Stimulated activated naive CD8-positive, alpha-beta T cell treated with anti-CD3 and anti-CD28 coated beads, Interleukin-15, amount 100 ng/mL, for 72 hours (primary cell): ENCODE measurements at regions not wholly inside any gene's neighbourhood (a gene's known extent, or its start where the extent isn't known, plus 50 kb on each side); places are given as distances from the start of the nearest gene placed in this dataset.
A peak's percentile ranks its signal among the peaks of the same experiment; 100 is the strongest.

Experiments
- ATAC-seq: fragments of 150-1000 bp; cut with Tn5 transposase; 2 replicates; pipeline ENCODE4 v1.10.0; 2021; ENCODE audit warnings: mild to moderate bottlenecking, moderate library complexity
- DNase-seq, 2 donors: peaks; one replicate each; pipeline ENCODE4 v3.0.0; 2021 to 2022
- H3K27ac Mint-ChIP-seq, 2 donors: one replicate each; pipeline ENCODE4 v1.8.0; 2022; ENCODE audit warnings: mild to moderate bottlenecking in 2 of 2, mixed read lengths in 2 of 2, moderate library complexity in 2 of 2
- H3K27me3 Mint-ChIP-seq: one replicate; pipeline ENCODE4 v1.8.0; 2022; ENCODE audit warnings: mixed read lengths
- H3K4me1 Mint-ChIP-seq: one replicate; pipeline ENCODE4 v1.8.0; 2022; ENCODE audit warnings: mild to moderate bottlenecking, mixed read lengths
- H3K4me3 Mint-ChIP-seq, 2 donors: one replicate each; pipeline ENCODE4 v1.8.0; 2022; ENCODE audit warnings: mild to moderate bottlenecking in 2 of 2, mixed read lengths in 2 of 2, moderate library complexity in 1 of 2
- H3K9me3 Mint-ChIP-seq, 2 donors: one replicate each; pipeline ENCODE4 v1.8.0; 2022; ENCODE audit warnings: mixed read lengths in 2 of 2

GRCh38 chr3:148297013-148297412 is 400.7 kb upstream of the AGTR1 start:
- ATAC-seq (no peak), DNase-seq (no peak)
- H3K9me3 Mint-ChIP-seq, result peaks cover 0 to 4% of the 10 kb centered on the region in 2 donors
- peaks cover 11% of the 10 kb centered on the region for H3K4me1 Mint-ChIP-seq
- no peak overlapping the region for H3K27ac Mint-ChIP-seq
- H3K27me3 Mint-ChIP-seq, result no peaks in the 10 kb centered on the region
- no peak overlapping the region for H3K4me3 Mint-ChIP-seq

DNA sequence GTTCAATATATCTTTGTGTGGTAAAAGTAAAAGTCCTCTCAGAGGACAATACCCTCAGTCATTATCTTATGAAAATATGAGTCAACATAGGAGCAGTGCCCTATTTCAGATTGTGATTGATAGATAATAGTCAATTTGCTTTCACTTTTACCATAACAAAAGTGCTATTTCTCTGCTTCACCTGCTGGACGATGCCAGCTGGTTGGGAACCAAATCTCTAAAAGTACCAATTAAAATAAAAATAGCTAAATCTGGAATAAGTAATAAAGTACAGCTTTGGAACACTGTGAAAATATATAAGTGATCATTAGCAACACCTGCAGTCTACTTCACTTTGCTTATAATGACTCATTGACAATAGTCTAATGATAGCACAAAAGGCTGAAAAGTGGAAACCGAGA is 390.3 kb upstream of the AGTR1 start:
- Mint-ChIP-seq H3K4me3 (no peak overlapping the region), H3K4me1 (no peaks in the 10 kb centered on the region), H3K27me3 (no peaks in the 10 kb centered on the region), H3K9me3 (no peaks in the 10 kb centered on the region), H3K27ac (no peak overlapping the region)
- no peak for ATAC-seq
- DNase-seq, result no peak

DNA sequence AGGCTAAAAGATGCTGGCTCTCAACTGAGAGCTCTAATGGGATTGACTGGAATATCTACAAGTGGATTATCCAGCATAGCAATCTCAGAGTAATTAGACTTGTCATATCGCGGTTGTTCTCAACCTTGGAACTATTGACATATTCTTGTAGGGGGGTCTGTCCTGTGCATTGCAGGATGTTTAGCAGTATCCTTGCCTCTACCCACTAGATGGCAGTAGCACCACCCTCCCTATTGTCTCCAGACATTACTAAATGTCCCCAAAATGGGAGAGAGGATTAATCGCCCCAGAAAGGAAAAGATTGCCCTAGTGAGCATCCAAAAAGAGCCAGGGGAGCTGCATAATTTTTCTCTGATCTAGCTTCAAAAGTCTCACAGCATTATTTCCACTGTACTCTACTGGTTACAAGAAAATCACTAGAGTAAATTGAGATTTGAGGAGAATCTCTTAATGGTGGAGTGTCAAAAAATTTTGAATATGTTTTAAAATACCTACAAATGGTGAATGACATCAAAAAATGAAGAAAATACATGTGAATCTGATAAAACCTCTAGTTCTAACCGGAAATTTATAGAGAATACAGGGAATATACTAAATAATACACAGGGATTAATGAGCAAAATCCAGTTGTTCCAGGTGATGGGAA is 388.2 kb upstream of the AGTR1 start:
- Mint-ChIP-seq H3K27ac (no peak overlapping the region), H3K4me1 (no peaks in the 10 kb centered on the region), H3K27me3 (no peaks in the 10 kb centered on the region), H3K9me3 (no peaks in the 10 kb centered on the region), H3K4me3 (no peak overlapping the region)
- DNase-seq (no peak), ATAC-seq (no peak)

DNA sequence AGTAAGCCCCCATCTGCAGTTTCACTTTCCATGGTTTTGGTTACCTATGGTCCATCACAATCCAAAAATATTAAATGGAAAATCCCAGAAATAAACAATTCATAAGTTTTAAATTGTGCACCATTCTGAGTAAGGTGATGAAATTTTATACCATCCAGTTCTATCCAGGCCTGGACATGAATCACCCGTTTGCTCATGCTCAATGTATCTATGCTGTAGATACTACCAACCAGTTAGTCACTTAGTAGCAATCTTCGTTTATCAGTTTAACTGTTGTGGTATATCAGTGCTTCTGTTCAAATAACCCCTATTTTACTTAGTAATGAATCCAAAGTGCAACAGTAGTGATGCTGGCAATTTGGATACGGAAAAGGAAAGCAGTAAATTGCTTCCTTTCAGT is 381.9 kb upstream of the AGTR1 start:
- H3K9me3 Mint-ChIP-seq, result no peaks in the 10 kb centered on the region
- peaks cover 4% of the 10 kb centered on the region for H3K4me1 Mint-ChIP-seq
- ATAC-seq (no peak), DNase-seq (no peak)
- H3K4me3 Mint-ChIP-seq, result no peak overlapping the region
- no peak overlapping the region for H3K27ac Mint-ChIP-seq
- H3K27me3 Mint-ChIP-seq, result no peaks in the 10 kb centered on the region

GRCh38 chr3:148318240-148318639 is 379.5 kb upstream of the AGTR1 start:
- Mint-ChIP-seq H3K27ac (no peak overlapping the region), H3K9me3 (peaks cover under 1% of the 10 kb centered on the region in 2 donors)

GRCh38 chr3:148319161-148319915 is 378.4 kb upstream of the AGTR1 start:
- H3K4me1 Mint-ChIP-seq, result peaks cover 4% of the 10 kb centered on the region
- H3K4me3 Mint-ChIP-seq, result no peak overlapping the region
- no peak overlapping the region for H3K27ac Mint-ChIP-seq
- ATAC-seq (peak; percentile 37), DNase-seq (no peak)
- no peaks in the 10 kb centered on the region for H3K27me3 Mint-ChIP-seq
- peaks cover 3 to 8% of the 10 kb centered on the region in 2 donors for H3K9me3 Mint-ChIP-seq

More at GRCh38 chr3:148318240-148318639, 379.5 kb upstream of the AGTR1 start:
- DNase-seq (no peak), ATAC-seq (no peak)
- H3K4me1 Mint-ChIP-seq, result peaks cover 4% of the 10 kb centered on the region
- no peaks in the 10 kb centered on the region for H3K27me3 Mint-ChIP-seq
- no peak overlapping the region for H3K4me3 Mint-ChIP-seq

DNA sequence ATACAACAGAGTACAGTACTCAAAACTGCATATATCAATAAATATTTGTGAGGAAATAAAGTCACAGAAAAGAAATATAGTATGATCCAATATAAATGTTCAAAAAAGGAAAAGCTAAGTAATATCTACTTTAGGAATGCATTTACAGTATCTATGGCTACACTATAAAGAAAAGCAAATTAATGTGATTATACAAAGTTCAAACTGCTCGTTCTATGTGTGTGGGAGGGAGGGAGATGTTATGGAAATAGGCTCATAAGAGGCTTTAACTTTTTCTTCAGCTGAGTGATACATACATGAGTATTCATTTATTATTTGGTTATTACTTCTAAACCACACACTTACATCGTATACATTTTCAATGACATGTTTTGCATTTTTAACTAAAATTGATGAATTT is 377.7 kb upstream of the AGTR1 start:
- no peaks in the 10 kb centered on the region for H3K27me3 Mint-ChIP-seq
- H3K4me3 Mint-ChIP-seq, result no peak overlapping the region
- H3K27ac Mint-ChIP-seq, result no peak overlapping the region
- ATAC-seq (no peak), DNase-seq (no peak)
- peaks cover 4% of the 10 kb centered on the region for H3K4me1 Mint-ChIP-seq
- H3K9me3 Mint-ChIP-seq, result peaks cover 3 to 8% of the 10 kb centered on the region in 2 donors

GRCh38 chr3:148329481-148330235 is 368.0 kb upstream of the AGTR1 start:
- Mint-ChIP-seq H3K27ac (no peak overlapping the region), H3K4me1 (no peaks in the 10 kb centered on the region), H3K4me3 (no peak overlapping the region), H3K9me3 (peaks cover 4 to 8% of the 10 kb centered on the region in 2 donors), H3K27me3 (no peaks in the 10 kb centered on the region)
- DNase-seq (no peak), ATAC-seq (no peak)

DNA sequence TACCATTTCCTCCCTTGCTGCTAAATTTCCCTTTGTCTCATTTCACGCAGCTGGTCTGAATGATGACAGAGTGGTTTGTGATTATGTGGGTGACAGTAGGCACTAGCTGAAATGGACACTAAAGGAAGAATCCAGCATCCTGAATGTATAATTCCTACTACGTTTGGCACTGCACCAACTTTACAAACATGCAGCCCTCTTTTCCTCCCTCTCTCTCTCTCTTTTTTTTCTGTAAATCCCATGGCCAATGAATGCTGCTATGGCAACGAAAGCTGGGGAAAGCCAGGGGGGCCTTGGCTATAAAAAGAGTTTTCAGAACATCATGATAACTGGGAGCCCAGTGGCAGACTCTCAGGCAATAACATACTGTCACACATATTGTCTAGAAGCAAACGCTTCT is 367.2 kb upstream of the AGTR1 start:
- Mint-ChIP-seq H3K9me3 (peaks cover 4 to 8% of the 10 kb centered on the region in 2 donors), H3K27me3 (no peaks in the 10 kb centered on the region), H3K4me3 (no peak overlapping the region), H3K27ac (no peak overlapping the region), H3K4me1 (no peaks in the 10 kb centered on the region)
- DNase-seq (no peak), ATAC-seq (no peak)

DNA sequence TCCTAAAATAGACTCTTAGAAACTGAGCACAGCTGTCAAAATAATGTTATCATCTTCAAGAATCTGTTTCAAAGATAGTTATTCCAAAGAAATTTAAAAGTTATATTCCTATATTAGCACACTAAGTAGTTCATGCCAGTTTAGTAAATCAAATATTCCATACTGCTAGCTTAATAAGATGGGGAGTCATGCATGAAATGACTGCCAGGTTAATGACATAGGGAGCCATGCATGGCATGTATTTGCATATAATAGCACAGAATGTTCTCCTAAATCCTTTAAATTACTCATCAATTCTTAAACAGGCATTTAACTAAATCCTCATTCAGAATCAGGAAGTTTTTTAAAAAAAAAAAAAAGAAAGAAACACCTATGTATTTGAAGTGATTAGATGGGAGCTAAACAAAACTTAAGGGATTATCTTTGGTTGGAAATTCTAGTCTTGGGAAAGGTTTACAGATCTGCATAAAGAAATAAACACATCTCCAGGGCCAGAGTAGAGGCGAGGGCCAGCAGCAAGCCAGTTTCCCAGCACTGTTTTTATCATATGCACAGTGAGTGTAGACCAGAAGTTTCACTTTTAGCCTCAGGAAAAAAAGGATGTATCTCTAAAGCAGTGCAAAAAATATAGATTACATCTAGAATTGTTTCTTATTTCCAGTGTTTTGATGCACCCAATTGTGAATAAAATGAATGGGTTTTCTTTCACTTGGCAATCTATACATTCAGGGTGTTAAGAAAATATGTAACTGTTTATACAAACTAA is 366.4 kb upstream of the AGTR1 start:
- Mint-ChIP-seq H3K27ac (no peak overlapping the region), H3K4me3 (no peak overlapping the region), H3K4me1 (no peaks in the 10 kb centered on the region), H3K9me3 (peaks cover 4 to 8% of the 10 kb centered on the region in 2 donors), H3K27me3 (no peaks in the 10 kb centered on the region)
- DNase-seq, result no peak
- ATAC-seq, result no peak

GRCh38 chr3:148332509-148332908 is 365.2 kb upstream of the AGTR1 start:
- Mint-ChIP-seq H3K4me1 (no peaks in the 10 kb centered on the region), H3K27me3 (no peaks in the 10 kb centered on the region), H3K27ac (no peak overlapping the region), H3K4me3 (no peak overlapping the region), H3K9me3 (peaks cover 0 to 8% of the 10 kb centered on the region in 2 donors)
- DNase-seq, result no peak
- ATAC-seq, result no peak

GRCh38 chr3:148333091-148333490 is 364.6 kb upstream of the AGTR1 start:
- Mint-ChIP-seq H3K4me3 (no peak overlapping the region), H3K27ac (no peak overlapping the region), H3K27me3 (no peaks in the 10 kb centered on the region), H3K9me3 (peaks cover 0 to 8% of the 10 kb centered on the region in 2 donors), H3K4me1 (no peaks in the 10 kb centered on the region)
- DNase-seq (no peak), ATAC-seq (no peak)

DNA sequence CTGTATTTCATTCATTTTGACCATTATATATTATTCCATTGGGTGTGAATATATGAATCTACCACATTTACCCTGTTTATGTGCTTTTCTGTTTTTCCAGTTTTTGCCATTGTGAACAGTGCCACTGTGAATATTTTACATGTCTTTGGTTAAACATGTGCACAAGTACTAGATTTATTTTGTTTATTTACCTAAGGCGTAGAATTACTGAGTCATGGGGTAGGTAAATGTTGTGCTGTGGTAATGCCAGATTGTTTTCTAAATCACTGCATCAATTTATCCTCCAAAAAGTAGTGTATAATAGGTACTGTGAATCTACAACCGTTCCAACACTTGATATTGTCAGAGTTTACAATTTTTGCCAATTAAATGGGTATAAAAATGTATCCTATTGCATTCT is 362.1 kb upstream of the AGTR1 start:
- H3K9me3 Mint-ChIP-seq, result peaks cover 0 to 8% of the 10 kb centered on the region in 2 donors
- DNase-seq (no peak), ATAC-seq (no peak)
- H3K27ac Mint-ChIP-seq, result no peak overlapping the region
- H3K4me3 Mint-ChIP-seq, result no peak overlapping the region
- no peaks in the 10 kb centered on the region for H3K27me3 Mint-ChIP-seq
- H3K4me1 Mint-ChIP-seq, result no peaks in the 10 kb centered on the region

- no peak overlapping the region for H3K4me3 Mint-ChIP-seq
- no peak overlapping the region for H3K27ac Mint-ChIP-seq
- H3K27me3 Mint-ChIP-seq, result no peaks in the 10 kb centered on the region
- no peaks in the 10 kb centered on the region for H3K4me1 Mint-ChIP-seq
- ATAC-seq (no peak), DNase-seq (no peak)
- peaks cover 0 to 11% of the 10 kb centered on the region in 2 donors for H3K9me3 Mint-ChIP-seq
Observed at GRCh38 chr3:148343416-148343815, 354.3 kb upstream of the AGTR1 start.

GRCh38 chr3:148344521-148344920 is 353.2 kb upstream of the AGTR1 start:
- Mint-ChIP-seq H3K4me1 (no peaks in the 10 kb centered on the region), H3K27me3 (no peaks in the 10 kb centered on the region), H3K9me3 (peaks cover 0 to 14% of the 10 kb centered on the region in 2 donors), H3K27ac (no peak overlapping the region), H3K4me3 (no peak overlapping the region)
- DNase-seq, result no peak
- ATAC-seq, result no peak
